Right ventricle myocardium inferior (tissue), 1 donor: ENCODE measurements at regions not wholly inside any gene's neighbourhood (a gene's known extent, or its start where the extent isn't known, plus 50 kb on each side); places are given as distances from the start of the nearest gene placed in this dataset.

Experiments used
- ATAC-seq: fragments of 200-7000 bp; cut with Tn5 transposase; one replicate; pipeline ENCODE4 v1.9.1; 2020; ENCODE audit warnings: mild to moderate bottlenecking, moderate library complexity
- DNase-seq: peaks from one replicate; pipeline ENCODE4 v3.0.0; 2021; ENCODE audit errors: missing footprints
- intact Hi-C: fragments of 100-400 bp; cut with DNase I; formaldehyde crosslinking; loops from one replicate; pipeline ENCODE4 v1.11.0; 2022
- donor health status: DM: no; HTN: yes; CAD: no; lungs with severe emphysema.

GRCh38 chr1:219444474-219444873, 168.4 kb downstream of the ZC3H11B start:
- ATAC-seq, result no peak
- intact Hi-C loops, result no loop called here
- no peak for DNase-seq

- no peak for DNase-seq
- no peak for ATAC-seq
- intact Hi-C loops, result no loop called here
These were observed 169.1 kb downstream of the ZC3H11B start for GRCh38 chr1:219443763-219444162.

GRCh38 chr1:219442611-219443061, 170.3 kb downstream of the ZC3H11B start:
- DNase-seq (no peak), ATAC-seq (no peak)
- intact Hi-C loops, result no loop called here

GRCh38 chr1:219441884-219442283, 171.0 kb downstream of the ZC3H11B start:
- no peak for ATAC-seq
- intact Hi-C loops, result no loop called here
- DNase-seq, result no peak

- intact Hi-C loops, result no loop called here
- DNase-seq (no peak), ATAC-seq (no peak)
These were observed 173.5 kb downstream of the ZC3H11B start for GRCh38 chr1:219439376-219439775.

- DNase-seq (no peak), ATAC-seq (no peak)
- intact Hi-C loops, result no loop called here
These were observed 174.5 kb downstream of the ZC3H11B start for GRCh38 chr1:219438386-219438785.

- intact Hi-C loops, result no loop called here
- no peak for DNase-seq
- ATAC-seq, result no peak
These were observed 178.0 kb downstream of the ZC3H11B start for GRCh38 chr1:219434923-219435297.

GRCh38 chr1:219434285-219434922, 178.5 kb downstream of the ZC3H11B start:
- no peak for DNase-seq
- no peak for ATAC-seq
- intact Hi-C loops, result no loop called here

GRCh38 chr1:219433496-219434131, 179.3 kb downstream of the ZC3H11B start:
- peak; percentile 40 for ATAC-seq
- no peak for DNase-seq
- intact Hi-C loops, result no loop called here

- intact Hi-C loops, result no loop called here
- DNase-seq (no peak), ATAC-seq (peak; percentile 89)
These were observed 179.9 kb downstream of the ZC3H11B start for GRCh38 chr1:219433001-219433400.

- intact Hi-C loops, result no loop called here
- ATAC-seq (no peak), DNase-seq (no peak)
These were observed 180.7 kb downstream of the ZC3H11B start for GRCh38 chr1:219432191-219432606.

- intact Hi-C loops, result no loop called here
- DNase-seq (no peak), ATAC-seq (no peak)
These were observed 182.5 kb downstream of the ZC3H11B start for GRCh38 chr1:219430419-219430818.

- intact Hi-C loops, result no loop called here
- DNase-seq (no peak), ATAC-seq (no peak)
These were observed 184.3 kb downstream of the ZC3H11B start for GRCh38 chr1:219428651-219429050.

- intact Hi-C loops, result no loop called here
- DNase-seq (no peak), ATAC-seq (no peak)
These were observed 184.9 kb downstream of the ZC3H11B start for GRCh38 chr1:219427989-219428388.

GRCh38 chr1:219427403-219427802, 185.5 kb downstream of the ZC3H11B start:
- intact Hi-C loops, result no loop called here
- no peak for ATAC-seq
- DNase-seq, result no peak

GRCh38 chr1:219422811-219423598, 189.9 kb downstream of the ZC3H11B start:
- no peak for ATAC-seq
- intact Hi-C loops, result no loop called here
- DNase-seq, result no peak

GRCh38 chr1:219420913-219421312, 192.0 kb downstream of the ZC3H11B start:
- DNase-seq (no peak), ATAC-seq (no peak)
- intact Hi-C loops, result no loop called here

- DNase-seq, result no peak
- intact Hi-C loops, result loop anchor here (10.0 kb wide), 2 partner anchors 325 to 1095 kb away; no protein-coding TSS in a partner anchor
- no peak for ATAC-seq
These were observed 193.0 kb downstream of the ZC3H11B start for GRCh38 chr1:219419860-219420259.

- intact Hi-C loops, result loop anchor here (10.0 kb wide), 2 partner anchors 326 to 1094 kb away; no protein-coding TSS in a partner anchor
These were observed 193.8 kb downstream of the ZC3H11B start for GRCh38 chr1:219419065-219419464.

GRCh38 chr1:219417610-219418009, 195.3 kb downstream of the ZC3H11B start:
- ATAC-seq (peak; percentile 76), DNase-seq (no peak)
- intact Hi-C loops, result loop anchor here (10.0 kb wide), 2 partner anchors 327 to 1093 kb away; no protein-coding TSS in a partner anchor

More at GRCh38 chr1:219419065-219419464, 193.8 kb downstream of the ZC3H11B start:
- DNase-seq, result no peak
- ATAC-seq, result no peak
